Activated T-helper 17 cell treated with anti-CD3 and anti-CD28 coated beads, Interleukin-2, amount 50 U/mL, for 72 hours (primary cell): ENCODE measurements at regions not wholly inside any gene's neighbourhood (a gene's known extent, or its start where the extent isn't known, plus 50 kb on each side); places are given as distances from the start of the nearest gene placed in this dataset.

Experiments used
- ATAC-seq: fragments of 150-1000 bp; cut with Tn5 transposase; replicated peaks from 2 replicates; pipeline ENCODE4 v1.10.0; 2021; ENCODE audit warnings: mild to moderate bottlenecking, moderate library complexity
- H3K27ac Mint-ChIP-seq: one replicate; pipeline ENCODE4 v1.8.0; 2022; ENCODE audit warnings: mixed read lengths
- H3K27me3 Mint-ChIP-seq: one replicate; pipeline ENCODE4 v1.8.0; 2022; ENCODE audit warnings: mixed read lengths
- H3K36me3 Mint-ChIP-seq: one replicate; pipeline ENCODE4 v1.8.0; 2022; ENCODE audit warnings: low read depth, mild to moderate bottlenecking, mixed read lengths
- H3K4me1 Mint-ChIP-seq: one replicate; pipeline ENCODE4 v1.8.0; 2022; ENCODE audit warnings: mixed read lengths
- H3K4me3 Mint-ChIP-seq: one replicate; pipeline ENCODE4 v1.8.0; 2022; ENCODE audit warnings: mild to moderate bottlenecking, mixed read lengths
- H3K9me3 Mint-ChIP-seq: one replicate; pipeline ENCODE4 v1.8.0; 2022; ENCODE audit warnings: mixed read lengths

GRCh38 chr16:73420676-73421075 is 372.7 kb upstream of the ZFHX3 start:
- H3K4me1 Mint-ChIP-seq: no peaks in the 10 kb centered on the region
- H3K9me3 Mint-ChIP-seq: no peaks in the 10 kb centered on the region

GRCh38 chr16:73420244-73420643 is 372.3 kb upstream of the ZFHX3 start:
- no peak for ATAC-seq
- no peaks in the 10 kb centered on the region for H3K27me3 Mint-ChIP-seq

More at GRCh38 chr16:73420676-73421075, 372.7 kb upstream of the ZFHX3 start:
- Mint-ChIP-seq H3K4me3 (no peak overlapping the region), H3K27me3 (no peaks in the 10 kb centered on the region), H3K27ac (no peak overlapping the region), H3K36me3 (no peaks in the 10 kb centered on the region)
- no peak for ATAC-seq

GRCh38 chr16:73418691-73419090 is 370.8 kb upstream of the ZFHX3 start:
- H3K4me3 Mint-ChIP-seq: no peak overlapping the region
- H3K27ac Mint-ChIP-seq: no peak overlapping the region
- H3K4me1 Mint-ChIP-seq: no peaks in the 10 kb centered on the region
- H3K36me3 Mint-ChIP-seq: no peaks in the 10 kb centered on the region
- no peaks in the 10 kb centered on the region for H3K9me3 Mint-ChIP-seq
- H3K27me3 Mint-ChIP-seq: no peaks in the 10 kb centered on the region
- no peak for ATAC-seq

More at GRCh38 chr16:73420244-73420643, 372.3 kb upstream of the ZFHX3 start:
- Mint-ChIP-seq H3K9me3 (no peaks in the 10 kb centered on the region), H3K4me1 (no peaks in the 10 kb centered on the region), H3K27ac (no peak overlapping the region), H3K36me3 (no peaks in the 10 kb centered on the region), H3K4me3 (no peak overlapping the region)

- no peak for ATAC-seq
- no peaks in the 10 kb centered on the region for H3K36me3 Mint-ChIP-seq
- no peaks in the 10 kb centered on the region for H3K4me1 Mint-ChIP-seq
- no peak overlapping the region for H3K4me3 Mint-ChIP-seq
- no peaks in the 10 kb centered on the region for H3K27me3 Mint-ChIP-seq
- H3K9me3 Mint-ChIP-seq: no peaks in the 10 kb centered on the region
- no peak overlapping the region for H3K27ac Mint-ChIP-seq
These were observed 370.1 kb upstream of the ZFHX3 start for GRCh38 chr16:73418051-73418450.

GRCh38 chr16:73415286-73415685 is 367.4 kb upstream of the ZFHX3 start:
- no peaks in the 10 kb centered on the region for H3K9me3 Mint-ChIP-seq
- no peak overlapping the region for H3K4me3 Mint-ChIP-seq
- no peaks in the 10 kb centered on the region for H3K4me1 Mint-ChIP-seq

GRCh38 chr16:73414638-73415037 is 366.7 kb upstream of the ZFHX3 start:
- no peak overlapping the region for H3K27ac Mint-ChIP-seq
- no peaks in the 10 kb centered on the region for H3K27me3 Mint-ChIP-seq

More at GRCh38 chr16:73415286-73415685, 367.4 kb upstream of the ZFHX3 start:
- ATAC-seq: no peak
- Mint-ChIP-seq H3K27ac (no peak overlapping the region), H3K27me3 (no peaks in the 10 kb centered on the region), H3K36me3 (no peaks in the 10 kb centered on the region)

GRCh38 chr16:73413830-73414190 is 365.9 kb upstream of the ZFHX3 start:
- no peak overlapping the region for H3K4me3 Mint-ChIP-seq
- no peaks in the 10 kb centered on the region for H3K9me3 Mint-ChIP-seq
- H3K4me1 Mint-ChIP-seq: no peaks in the 10 kb centered on the region
- H3K27me3 Mint-ChIP-seq: no peaks in the 10 kb centered on the region
- no peak overlapping the region for H3K27ac Mint-ChIP-seq
- no peak for ATAC-seq
- H3K36me3 Mint-ChIP-seq: no peaks in the 10 kb centered on the region

More at GRCh38 chr16:73414638-73415037, 366.7 kb upstream of the ZFHX3 start:
- Mint-ChIP-seq H3K36me3 (no peaks in the 10 kb centered on the region), H3K4me3 (no peak overlapping the region), H3K4me1 (no peaks in the 10 kb centered on the region), H3K9me3 (no peaks in the 10 kb centered on the region)
- no peak for ATAC-seq

GRCh38 chr16:73413091-73413829 is 365.3 kb upstream of the ZFHX3 start:
- no peak for ATAC-seq
- H3K36me3 Mint-ChIP-seq: no peaks in the 10 kb centered on the region
- no peaks in the 10 kb centered on the region for H3K4me1 Mint-ChIP-seq
- H3K4me3 Mint-ChIP-seq: no peak overlapping the region
- no peaks in the 10 kb centered on the region for H3K9me3 Mint-ChIP-seq
- H3K27me3 Mint-ChIP-seq: no peaks in the 10 kb centered on the region
- H3K27ac Mint-ChIP-seq: no peak overlapping the region

- H3K4me1 Mint-ChIP-seq: no peaks in the 10 kb centered on the region
- no peak for ATAC-seq
- no peaks in the 10 kb centered on the region for H3K27me3 Mint-ChIP-seq
- H3K4me3 Mint-ChIP-seq: no peak overlapping the region
- H3K27ac Mint-ChIP-seq: no peak overlapping the region
- no peaks in the 10 kb centered on the region for H3K9me3 Mint-ChIP-seq
- no peaks in the 10 kb centered on the region for H3K36me3 Mint-ChIP-seq
These were observed 364.5 kb upstream of the ZFHX3 start for GRCh38 chr16:73412416-73412815.

- no peak for ATAC-seq
- Mint-ChIP-seq H3K36me3 (no peaks in the 10 kb centered on the region), H3K4me3 (no peak overlapping the region), H3K27me3 (no peaks in the 10 kb centered on the region), H3K4me1 (no peaks in the 10 kb centered on the region), H3K27ac (no peak overlapping the region), H3K9me3 (no peaks in the 10 kb centered on the region)
These were observed 360.8 kb upstream of the ZFHX3 start for GRCh38 chr16:73408716-73409115.

- Mint-ChIP-seq H3K27me3 (no peaks in the 10 kb centered on the region), H3K4me3 (no peak overlapping the region), H3K9me3 (no peaks in the 10 kb centered on the region), H3K36me3 (no peaks in the 10 kb centered on the region), H3K27ac (no peak overlapping the region), H3K4me1 (no peaks in the 10 kb centered on the region)
- ATAC-seq: no peak
These were observed 360.4 kb upstream of the ZFHX3 start for GRCh38 chr16:73408311-73408710.

- H3K27me3 Mint-ChIP-seq: no peaks in the 10 kb centered on the region
- no peaks in the 10 kb centered on the region for H3K36me3 Mint-ChIP-seq
- H3K27ac Mint-ChIP-seq: no peak overlapping the region
- no peaks in the 10 kb centered on the region for H3K4me1 Mint-ChIP-seq
- ATAC-seq: no peak
- H3K4me3 Mint-ChIP-seq: no peak overlapping the region
- no peaks in the 10 kb centered on the region for H3K9me3 Mint-ChIP-seq
These were observed 357.9 kb upstream of the ZFHX3 start for GRCh38 chr16:73405851-73406250.

- Mint-ChIP-seq H3K4me1 (no peaks in the 10 kb centered on the region), H3K4me3 (no peak overlapping the region)
- no peak for ATAC-seq
These were observed 356.1 kb upstream of the ZFHX3 start for GRCh38 chr16:73404001-73404400.

GRCh38 chr16:73403291-73403690 is 355.4 kb upstream of the ZFHX3 start:
- Mint-ChIP-seq H3K36me3 (no peaks in the 10 kb centered on the region), H3K4me3 (no peak overlapping the region), H3K4me1 (no peaks in the 10 kb centered on the region), H3K9me3 (no peaks in the 10 kb centered on the region), H3K27ac (no peak overlapping the region), H3K27me3 (no peaks in the 10 kb centered on the region)
- no peak for ATAC-seq

More at GRCh38 chr16:73404001-73404400, 356.1 kb upstream of the ZFHX3 start:
- H3K36me3 Mint-ChIP-seq: no peaks in the 10 kb centered on the region
- no peaks in the 10 kb centered on the region for H3K9me3 Mint-ChIP-seq
- no peak overlapping the region for H3K27ac Mint-ChIP-seq
- H3K27me3 Mint-ChIP-seq: no peaks in the 10 kb centered on the region

GRCh38 chr16:73400951-73401350 is 353.0 kb upstream of the ZFHX3 start:
- Mint-ChIP-seq H3K27me3 (no peaks in the 10 kb centered on the region), H3K9me3 (no peaks in the 10 kb centered on the region)

GRCh38 chr16:73399997-73400396 is 352.1 kb upstream of the ZFHX3 start:
- H3K4me3 Mint-ChIP-seq: no peak overlapping the region
- H3K27ac Mint-ChIP-seq: no peak overlapping the region
- H3K4me1 Mint-ChIP-seq: no peaks in the 10 kb centered on the region
- H3K36me3 Mint-ChIP-seq: no peaks in the 10 kb centered on the region
- H3K9me3 Mint-ChIP-seq: no peaks in the 10 kb centered on the region
- no peak for ATAC-seq
- no peaks in the 10 kb centered on the region for H3K27me3 Mint-ChIP-seq

More at GRCh38 chr16:73400951-73401350, 353.0 kb upstream of the ZFHX3 start:
- Mint-ChIP-seq H3K36me3 (no peaks in the 10 kb centered on the region), H3K27ac (no peak overlapping the region), H3K4me3 (no peak overlapping the region), H3K4me1 (no peaks in the 10 kb centered on the region)
- no peak for ATAC-seq
